Kidney glomerular epithelial cell (primary cell): ENCODE measurements at regions not wholly inside any gene's neighbourhood (a gene's known extent, or its start where the extent isn't known, plus 50 kb on each side); places are given as distances from the start of the nearest gene placed in this dataset.

ENCODE experiments used
- DNase-seq: peaks from one replicate; lab custom pipeline; 2025; lab: John Stamatoyannopoulos, UW

DNA sequence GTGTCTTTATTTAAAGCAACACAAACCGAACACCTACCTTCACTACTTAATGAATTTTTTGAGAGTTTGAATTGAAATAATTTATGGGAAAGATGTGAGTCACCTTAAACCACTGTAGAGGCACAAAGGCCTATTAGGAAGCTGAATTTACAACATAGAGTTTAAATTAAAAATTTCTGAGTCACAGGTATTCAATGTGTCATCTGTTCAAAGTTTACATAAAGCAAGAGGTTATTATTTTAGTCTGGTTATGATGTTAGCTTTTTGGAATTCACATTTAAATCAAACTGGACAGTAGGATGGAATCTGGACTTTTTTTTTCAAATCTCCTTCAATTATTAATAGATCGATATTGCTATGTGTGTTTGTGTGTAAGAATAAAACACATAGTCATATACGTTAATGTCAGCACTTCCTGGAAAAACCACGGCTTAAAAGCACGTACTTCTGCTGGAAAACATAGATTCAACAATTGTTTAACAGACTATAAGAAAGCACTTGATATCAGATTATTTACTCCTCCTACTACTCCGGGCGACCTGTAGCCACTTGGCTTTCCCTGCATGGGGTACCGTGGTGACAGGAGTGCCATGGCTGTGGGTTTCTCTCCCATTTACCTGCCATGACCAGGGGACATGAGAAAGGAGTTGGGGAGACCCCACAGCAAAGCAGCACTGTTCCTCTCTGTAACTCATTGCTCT lies 638.6 kb downstream of the SEMA5A start:
- peak; percentile 95 for DNase-seq

DNA sequence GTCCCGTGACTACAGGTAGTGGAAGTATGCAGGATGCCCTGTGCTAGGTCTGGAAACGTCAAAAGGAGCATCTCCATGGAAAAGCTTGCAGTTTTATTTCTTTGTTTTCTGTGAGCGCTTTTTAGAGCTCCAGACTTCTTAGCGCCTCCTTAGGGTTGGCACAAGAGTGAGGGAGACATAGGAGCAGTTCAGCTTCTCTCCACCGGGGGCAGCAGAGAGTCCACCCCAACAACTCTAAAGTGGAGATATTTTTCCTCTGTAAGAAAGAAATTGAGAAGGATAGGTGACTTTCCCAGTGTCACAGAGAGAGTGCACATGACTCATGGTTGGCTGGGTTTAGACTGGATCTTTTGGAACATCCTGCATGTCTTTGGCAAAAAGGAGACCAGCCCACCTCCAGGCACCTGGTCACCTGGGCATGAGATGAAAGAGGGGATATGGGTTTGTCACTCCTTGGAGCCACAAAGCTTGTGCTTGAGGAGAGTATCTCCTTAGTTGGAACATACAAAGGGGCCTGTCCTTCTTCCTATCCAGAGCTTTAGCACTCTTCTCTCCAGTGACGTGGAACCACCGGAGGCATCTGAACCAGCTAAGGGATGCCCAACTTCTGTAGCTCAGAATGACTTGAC lies 637.7 kb downstream of the SEMA5A start:
- no peak for DNase-seq

DNA sequence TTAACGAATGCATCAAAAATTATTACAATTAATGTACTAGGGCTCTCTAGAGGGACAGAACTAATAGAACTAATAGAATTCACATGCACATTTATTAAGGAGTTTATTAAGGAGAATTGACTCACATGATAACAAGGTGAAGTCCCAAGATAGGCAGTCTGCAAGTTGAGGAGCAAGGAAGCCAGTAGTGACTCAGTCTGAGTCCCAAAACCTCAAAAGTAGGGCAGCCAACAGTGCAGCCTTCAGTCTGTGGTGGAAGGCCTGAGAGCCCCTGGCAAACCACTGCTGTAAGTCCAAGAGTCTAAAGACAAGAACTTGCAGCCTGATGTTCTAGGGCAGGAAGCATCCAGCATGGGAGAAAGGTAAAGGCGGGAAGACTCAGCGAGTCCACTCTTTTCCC lies 633.8 kb downstream of the SEMA5A start:
- DNase-seq: no peak

DNA sequence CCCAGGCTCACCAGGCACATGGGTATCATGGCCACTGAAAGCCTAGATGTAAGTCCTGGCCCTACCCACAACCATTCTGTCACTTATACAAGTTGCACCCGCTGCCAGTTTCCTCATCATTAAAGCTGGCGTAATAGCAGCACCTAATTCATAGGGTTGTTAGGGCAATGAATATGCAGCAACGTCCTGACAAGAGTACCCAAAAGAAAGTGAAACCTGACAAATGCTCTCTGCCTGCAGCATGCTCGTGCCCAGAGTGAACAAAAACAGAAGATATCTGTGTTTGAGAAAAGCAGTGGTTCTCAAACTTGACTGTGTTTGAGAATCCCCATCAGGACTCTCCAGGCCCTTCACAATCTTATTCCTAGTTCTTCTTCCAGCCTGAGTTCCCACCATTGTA lies 632.4 kb downstream of the SEMA5A start:
- no peak for DNase-seq

DNA sequence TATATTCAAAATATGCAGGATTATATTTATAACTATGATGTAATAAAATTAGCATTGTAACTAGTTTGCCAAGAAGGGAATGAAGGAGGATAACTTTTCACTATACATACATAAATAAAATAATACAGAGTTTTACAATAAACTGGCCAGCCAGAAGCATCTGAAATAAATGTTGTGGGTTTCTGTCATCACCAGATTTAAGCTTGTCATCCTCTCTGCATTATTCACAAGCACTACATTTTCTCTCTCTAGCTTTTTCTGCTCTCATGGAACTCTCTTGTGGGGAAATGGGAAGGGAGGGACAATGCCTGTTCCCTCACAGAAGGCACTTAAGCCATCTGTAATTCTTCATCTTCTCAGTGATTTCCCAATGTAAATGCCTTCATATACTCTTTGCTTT lies 626.8 kb downstream of the SEMA5A start:
- DNase-seq: no peak

DNA sequence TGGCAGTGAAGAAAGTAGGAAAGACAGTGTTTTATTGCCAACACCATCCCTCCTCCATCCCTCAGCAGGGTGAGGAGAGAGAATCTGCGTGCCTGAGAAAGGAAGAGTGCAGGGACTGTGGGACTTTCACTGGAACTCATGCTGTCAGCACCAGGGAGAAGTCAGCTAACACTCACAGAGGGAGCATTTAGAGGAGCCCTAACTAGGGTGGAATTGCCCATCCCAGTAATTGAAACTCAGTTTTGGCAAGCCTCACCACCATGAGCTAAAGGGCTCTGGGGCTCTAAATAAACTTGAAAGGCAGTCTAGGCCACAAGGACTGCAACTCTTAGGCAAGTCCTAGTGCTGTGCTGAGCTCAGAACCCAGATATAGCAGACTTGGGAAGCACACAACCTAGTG lies 622.3 kb downstream of the SEMA5A start:
- DNase-seq: no peak

DNA sequence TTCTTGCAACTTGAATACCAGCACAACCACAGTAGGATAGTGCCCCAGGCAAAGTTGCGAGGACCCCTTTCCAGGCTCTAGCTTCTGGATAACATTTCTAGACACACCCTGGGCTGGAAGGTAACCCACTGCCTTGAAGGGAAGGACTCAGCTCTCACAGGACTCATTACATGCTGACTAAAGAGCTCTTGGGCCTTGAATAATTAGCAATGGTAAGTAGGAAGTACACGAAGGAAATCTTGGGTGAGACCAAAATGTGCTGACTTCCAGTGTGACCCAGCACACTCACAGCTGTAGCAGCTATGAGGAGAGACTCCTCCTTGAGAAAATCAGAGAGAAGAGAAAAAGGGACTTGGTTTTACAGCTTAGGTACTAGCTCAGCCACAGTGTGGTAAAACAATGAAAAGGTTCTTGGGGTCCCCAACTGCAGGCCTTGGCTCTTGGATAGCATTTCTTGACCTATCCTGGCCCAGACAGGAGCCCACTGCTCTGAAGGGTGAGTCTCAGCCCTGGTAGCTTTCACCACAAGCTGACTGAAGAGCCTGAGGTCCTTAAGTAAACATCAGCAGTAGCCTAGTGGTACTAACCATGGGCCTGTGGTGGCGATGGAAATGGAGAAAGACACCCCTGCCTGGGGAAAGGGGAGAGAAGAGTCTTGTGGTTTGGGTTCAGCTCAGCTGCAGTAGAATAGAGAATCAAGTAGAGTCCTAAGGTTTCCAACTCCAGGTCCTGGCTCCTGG lies 621.7 kb downstream of the SEMA5A start:
- no peak for DNase-seq

DNA sequence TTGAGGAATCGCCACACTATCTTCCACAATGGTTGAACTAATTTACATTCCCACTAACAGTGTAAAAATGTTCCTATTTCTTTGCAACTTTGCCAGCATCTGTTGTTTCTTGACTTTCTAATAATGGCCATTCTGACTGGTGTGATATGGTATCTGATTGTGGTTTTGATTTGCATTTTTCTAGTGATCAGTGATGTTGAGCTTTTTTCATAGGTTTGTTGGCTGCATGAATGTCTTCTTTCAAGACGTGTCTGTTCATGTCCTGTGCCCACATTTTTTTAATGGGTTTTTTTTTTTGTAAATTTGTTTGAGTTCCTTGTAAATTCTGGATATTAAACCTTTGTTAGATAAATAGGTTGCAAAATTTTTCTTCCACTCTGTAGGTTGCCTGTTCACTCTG lies 615.9 kb downstream of the SEMA5A start:
- DNase-seq: no peak

DNA sequence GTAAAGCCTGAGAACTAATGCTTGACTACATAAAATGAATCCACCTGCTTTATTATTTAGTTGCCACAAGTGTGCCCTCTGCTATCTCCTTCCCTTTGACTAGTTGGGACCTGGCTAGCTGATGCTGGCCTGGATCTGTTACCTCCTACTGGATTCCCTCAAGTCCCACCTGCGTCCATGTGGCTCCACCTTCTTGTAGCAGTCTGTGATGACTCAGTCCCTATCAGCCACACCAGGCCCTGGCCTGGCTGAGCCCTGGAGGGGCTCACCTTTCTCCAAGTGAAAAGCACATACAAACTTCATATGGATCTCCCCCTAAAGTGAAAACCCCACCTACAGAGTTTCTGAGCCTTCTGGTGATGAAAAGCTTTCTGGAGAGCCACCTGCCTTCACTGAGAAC lies 611.4 kb downstream of the SEMA5A start:
- no peak for DNase-seq

DNA sequence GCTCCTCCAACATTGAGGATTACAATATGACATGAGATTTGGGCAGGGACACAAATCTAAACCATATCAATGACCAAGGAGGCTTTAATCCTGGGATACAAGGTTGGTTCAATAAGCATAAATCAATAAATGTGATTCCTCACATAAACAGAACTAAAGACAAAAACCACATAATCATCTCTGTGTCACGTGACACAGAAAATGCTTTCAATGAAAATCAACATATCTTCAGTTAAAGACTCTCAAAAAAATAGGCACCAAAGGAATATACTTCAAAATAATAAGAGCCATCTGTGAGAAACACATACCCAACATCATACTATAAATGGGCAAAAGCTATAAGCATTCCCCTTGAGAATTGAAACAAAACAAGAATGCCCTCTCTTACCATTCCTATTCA lies 604.9 kb downstream of the SEMA5A start:
- DNase-seq: no peak

DNA sequence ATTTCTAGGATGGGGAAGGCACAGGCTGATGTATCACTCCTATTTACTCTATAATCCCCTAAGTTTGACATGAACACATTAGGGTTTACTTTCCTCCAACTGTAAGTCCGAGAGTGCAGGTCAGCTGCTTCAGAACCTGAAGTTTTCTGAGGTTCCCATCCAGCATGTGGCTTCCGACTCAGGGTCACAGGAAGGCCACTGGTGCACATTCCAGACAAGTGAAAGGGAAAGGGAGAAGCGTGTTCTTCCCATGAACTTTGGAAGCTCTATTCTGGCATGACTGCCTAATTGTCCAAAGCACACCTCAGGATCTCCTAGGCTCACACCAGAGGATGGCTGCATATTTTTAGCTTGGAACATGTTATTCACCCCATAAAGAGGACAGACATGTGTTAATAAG lies 602.6 kb downstream of the SEMA5A start:
- DNase-seq: no peak

DNA sequence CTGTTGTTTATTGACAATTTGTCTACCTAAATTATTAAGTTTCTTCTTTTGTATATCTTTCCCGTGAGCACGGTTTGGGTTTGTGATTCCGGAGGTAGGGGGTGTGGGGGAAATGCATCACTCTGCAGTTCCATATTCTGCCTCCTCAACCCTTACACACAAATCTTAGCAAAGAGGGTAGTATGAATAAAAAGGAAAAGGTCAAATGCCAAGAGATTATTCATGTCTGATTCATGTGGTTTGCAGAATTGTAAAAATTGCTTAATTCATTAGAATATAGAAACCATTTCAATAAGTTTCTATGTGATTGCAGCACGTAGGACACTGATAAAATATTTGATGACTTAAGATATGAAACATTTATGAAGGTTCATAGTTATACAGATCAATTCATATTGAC lies 601.9 kb downstream of the SEMA5A start:
- DNase-seq: no peak

DNA sequence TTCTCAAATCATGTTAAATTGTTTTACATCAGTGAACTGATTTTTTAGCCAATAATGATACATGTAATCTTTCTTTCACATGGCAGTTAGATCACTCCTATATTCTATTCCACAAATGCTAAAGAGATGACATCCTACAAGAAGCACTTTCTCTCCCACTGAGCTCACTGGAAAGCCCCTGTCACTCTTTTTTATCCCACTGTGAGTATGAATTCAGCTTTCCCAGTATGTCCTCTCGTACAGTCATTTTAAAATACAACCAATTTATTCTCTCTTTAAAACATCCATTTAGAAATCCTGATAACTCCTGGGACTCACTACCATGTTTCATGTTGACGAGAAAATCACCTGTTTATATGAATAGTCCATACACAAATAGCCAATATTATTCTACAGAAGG lies 599.9 kb downstream of the SEMA5A start:
- no peak for DNase-seq

DNA sequence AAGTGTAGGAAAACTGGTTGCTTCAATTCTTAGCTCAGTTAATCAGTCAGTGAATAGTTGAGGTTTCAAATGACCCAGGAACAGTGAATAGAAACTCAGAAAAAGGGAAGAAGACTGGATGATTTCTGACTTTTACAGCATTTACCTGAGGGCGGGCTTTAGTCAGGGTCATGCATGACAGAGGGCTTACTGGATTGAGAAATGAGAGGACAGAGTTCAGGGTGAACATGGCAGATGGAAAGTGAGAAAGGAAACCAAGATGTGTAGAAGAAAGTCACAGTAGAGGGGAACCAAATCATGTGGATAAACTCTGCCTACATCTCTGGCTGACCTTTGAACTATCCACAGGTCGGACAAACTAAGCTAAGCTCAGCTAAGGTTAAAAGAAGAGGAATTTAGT lies 596.0 kb downstream of the SEMA5A start:
- DNase-seq: no peak

DNA sequence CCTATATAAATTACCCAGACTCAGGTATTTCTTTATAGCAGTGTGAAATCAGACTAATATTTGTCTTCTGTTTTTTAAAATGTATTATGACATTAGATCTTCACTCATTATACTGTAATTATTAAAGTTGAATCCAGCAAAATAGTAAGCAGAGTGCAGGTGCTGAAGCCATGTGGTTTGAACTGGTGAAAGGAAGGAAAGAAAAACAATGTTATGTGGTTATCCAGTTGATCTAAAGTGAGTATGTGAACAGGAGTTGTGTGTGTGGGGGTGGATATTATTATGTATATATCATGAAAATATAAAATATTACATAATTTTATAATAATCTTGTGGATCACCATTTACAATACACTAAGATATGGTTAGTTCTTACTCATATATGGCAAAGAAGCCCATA lies 593.7 kb downstream of the SEMA5A start:
- DNase-seq: no peak

DNA sequence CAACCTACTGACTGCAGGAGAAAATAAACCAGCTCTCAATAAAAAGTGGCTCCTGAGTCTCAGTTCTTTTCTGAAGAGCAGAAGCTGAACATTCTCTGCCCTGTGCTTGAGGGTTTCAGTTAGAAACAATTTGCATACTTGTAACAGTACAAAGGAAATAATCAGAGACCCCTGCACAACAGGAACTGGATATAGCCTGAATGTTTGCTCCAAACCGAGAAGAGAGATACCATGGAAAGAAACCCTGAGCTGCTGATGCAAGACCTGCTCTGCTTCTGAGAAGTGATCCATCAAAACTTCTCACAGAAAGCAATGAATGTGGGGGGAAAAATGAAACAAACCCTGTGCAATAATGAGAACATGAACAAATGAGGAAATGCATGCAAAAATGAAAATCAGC lies 592.9 kb downstream of the SEMA5A start:
- DNase-seq: no peak

DNA sequence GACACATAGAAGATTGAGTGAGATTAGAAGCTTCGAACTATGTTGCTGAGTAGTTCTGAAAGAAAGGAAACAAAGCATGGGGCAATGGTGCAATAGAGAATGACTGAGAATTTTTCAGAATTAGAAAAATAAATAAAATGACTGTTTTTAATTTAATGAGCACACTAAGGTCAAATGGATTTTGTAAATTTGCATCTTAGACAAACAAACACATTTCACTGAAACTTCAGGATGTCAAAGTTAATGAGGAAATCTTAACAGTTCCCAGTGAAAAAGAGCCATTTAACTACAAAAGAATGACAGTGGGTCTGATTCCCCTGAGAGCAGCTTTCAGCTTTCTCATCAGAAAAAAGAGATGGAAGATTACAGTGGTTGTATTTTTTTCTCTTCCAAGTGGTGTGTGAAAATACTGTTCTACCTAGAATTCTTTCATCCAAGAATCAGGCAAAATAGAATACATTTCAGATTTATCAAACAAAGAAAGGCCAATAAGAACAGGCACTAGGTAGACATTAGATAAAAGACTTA lies 591.9 kb downstream of the SEMA5A start:
- DNase-seq: no peak

DNA sequence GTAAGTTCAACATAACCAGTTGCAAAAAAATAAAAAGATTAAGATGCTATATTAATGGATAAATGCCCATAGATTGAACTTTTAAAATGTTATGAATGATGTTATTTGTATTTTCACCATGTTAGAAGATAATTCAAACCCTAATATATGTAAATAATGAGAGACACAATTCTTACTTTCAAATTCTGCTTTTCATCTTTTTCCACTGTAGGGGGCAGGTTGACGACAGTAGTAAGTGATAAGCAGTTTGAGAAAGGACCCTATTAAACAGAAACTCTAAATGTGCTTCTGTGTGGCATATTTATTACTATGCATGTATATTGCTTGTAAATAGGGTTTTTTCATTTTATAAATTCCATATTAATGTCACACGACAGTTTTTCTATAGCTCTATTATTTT lies 591.1 kb downstream of the SEMA5A start:
- DNase-seq: no peak

DNA sequence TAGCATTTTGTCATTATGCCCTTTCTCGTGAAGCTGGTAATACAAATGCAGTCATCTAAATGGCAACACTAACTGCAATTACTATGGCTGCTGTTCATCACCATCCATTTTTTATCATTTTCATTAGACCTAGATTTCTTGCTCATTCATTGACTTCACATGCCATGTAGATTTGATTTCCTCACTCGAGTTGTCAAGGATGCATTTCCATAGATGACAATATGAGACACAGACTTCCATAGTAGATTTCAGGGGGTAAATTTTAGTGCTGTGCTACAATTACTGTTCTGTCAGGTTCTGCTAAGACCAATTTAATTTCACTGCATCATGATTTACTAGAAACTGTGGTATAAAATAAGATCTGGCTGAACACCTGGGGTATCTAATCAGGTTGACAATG lies 589.2 kb downstream of the SEMA5A start:
- no peak for DNase-seq

DNA sequence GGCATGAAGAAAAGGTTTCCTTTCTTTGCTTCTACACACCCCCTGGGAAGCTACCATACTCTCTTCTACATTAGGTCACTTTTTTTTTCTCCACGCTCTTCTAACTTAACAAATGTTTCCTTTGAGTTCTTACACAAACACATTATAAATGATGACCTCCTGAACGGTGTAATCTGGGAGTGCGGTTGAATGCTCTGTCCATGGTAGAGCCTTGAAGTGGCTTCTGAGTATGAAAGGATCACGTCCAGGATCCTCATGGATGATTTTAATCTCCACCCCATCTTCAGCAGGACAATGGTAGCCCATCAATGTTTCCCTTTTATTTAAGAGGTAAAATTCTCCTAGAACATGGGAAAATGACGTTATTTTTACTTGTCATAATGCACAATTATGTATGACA lies 587.3 kb downstream of the SEMA5A start:
- DNase-seq: no peak

DNA sequence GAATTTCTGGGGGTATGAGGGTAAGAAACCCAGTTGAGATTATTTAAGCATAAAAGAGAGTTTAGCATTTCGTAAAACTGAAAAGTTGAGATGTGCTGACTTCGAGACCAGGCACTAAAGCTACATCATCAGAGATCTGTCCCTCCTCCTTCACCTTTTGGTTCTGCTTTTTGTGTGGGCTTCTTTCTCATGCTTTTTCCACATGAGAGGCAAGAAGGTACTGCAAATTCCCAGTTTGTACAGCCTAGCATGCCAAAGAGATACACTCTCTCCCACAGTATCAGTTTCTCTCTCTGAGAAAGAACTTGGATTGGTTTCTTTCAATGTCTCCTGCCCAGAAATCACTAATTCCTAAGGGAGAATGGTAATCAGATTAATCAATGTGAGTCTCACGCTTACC lies 584.7 kb downstream of the SEMA5A start:
- DNase-seq: no peak

DNA sequence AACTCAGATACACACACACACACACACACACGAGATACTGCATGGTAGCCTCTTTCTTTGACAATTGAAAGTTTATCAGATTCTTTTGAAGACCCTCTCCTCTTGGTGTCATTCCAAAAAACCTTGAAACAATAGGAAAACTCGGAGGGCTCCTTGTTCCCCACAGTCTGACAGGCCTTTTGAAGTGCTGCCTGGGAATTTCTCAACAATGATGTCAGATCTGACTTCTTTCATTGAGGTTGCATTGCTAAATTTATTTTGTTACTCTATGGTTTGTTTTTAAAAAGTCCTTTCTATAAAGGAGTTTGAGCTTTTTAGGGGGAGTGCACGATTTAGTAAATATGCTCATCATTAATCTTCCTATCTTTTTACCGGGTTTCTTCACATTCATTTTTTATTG lies 583.9 kb downstream of the SEMA5A start:
- no peak for DNase-seq

DNA sequence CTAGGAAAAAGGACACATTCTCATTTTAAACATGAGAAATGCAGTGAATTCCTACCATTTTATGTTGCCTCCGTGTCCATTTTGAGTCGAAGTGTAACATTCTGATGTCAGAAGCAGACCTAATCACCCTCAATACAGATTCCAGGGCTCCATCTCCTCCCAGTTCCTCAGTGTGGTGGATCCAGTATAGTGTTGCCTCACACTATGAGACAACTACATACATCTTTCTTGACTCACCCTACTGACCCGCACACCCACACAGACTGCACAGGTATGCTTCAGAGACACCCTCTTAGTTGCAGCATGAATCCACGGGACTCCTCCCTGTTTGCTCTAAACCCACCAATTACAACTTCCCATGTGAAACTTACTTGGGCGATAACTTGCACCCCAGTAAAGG lies 564.9 kb downstream of the SEMA5A start:
- DNase-seq: peak; percentile 11
